Esophagus squamous epithelium (tissue), 4 donors: ENCODE measurements at regions not wholly inside any gene's neighbourhood (a gene's known extent, or its start where the extent isn't known, plus 50 kb on each side); places are given as distances from the start of the nearest gene placed in this dataset.

Source experiments
- POLR2A ChIP-seq, 4 donors: fragments of 450-650 bp; IDR thresholded peaks; one replicate each; pipeline ENCODE4 v1.6.1; 2017; ENCODE audit warnings: antibody characterized with exemption in 4 of 4, mild to moderate bottlenecking in 4 of 4, moderate library complexity in 3 of 4
- TF ChIP-seq, protein P1 (sequence below), 6 experiments: fragments of 450-650 bp in 4 of 6; fragments of 200-600 bp in 2 of 6; sonication (generic) in 2 of 6; IDR thresholded peaks; one replicate each; pipeline ENCODE4 v1.5.1; 2016 to 2019; ENCODE audit warnings: antibody characterized with exemption in 6 of 6, mild to moderate bottlenecking in 4 of 6, moderate library complexity in 4 of 6

DNA sequence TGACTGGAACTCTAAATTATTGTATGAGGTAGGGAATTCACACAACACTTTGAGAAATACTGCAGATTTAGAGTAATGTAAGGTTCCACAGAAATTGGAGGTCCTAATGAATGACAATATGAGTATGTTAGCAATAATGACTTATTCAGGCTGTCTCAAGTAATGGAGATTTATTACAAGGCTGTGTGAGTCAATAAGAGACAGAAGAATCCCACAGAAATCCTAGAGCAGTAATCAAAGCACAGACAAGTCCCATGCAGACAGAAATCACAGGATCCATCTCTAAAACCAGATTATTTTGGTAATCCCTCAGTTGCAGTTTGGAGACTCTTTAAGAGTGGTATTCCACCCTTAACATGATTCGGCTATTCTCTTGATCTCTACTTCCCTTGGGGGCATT is 83.6 kb downstream of the FAM161A start:
- TF ChIP-seq, protein P1, sequence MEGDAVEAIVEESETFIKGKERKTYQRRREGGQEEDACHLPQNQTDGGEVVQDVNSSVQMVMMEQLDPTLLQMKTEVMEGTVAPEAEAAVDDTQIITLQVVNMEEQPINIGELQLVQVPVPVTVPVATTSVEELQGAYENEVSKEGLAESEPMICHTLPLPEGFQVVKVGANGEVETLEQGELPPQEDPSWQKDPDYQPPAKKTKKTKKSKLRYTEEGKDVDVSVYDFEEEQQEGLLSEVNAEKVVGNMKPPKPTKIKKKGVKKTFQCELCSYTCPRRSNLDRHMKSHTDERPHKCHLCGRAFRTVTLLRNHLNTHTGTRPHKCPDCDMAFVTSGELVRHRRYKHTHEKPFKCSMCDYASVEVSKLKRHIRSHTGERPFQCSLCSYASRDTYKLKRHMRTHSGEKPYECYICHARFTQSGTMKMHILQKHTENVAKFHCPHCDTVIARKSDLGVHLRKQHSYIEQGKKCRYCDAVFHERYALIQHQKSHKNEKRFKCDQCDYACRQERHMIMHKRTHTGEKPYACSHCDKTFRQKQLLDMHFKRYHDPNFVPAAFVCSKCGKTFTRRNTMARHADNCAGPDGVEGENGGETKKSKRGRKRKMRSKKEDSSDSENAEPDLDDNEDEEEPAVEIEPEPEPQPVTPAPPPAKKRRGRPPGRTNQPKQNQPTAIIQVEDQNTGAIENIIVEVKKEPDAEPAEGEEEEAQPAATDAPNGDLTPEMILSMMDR (IDR thresholded peaks at IDR 0.05) = no peak
- no peak for TF ChIP-seq POLR2A (IDR thresholded peaks at IDR 0.05)
